Esophagus muscularis mucosa (tissue), 4 donors: ENCODE measurements at regions not wholly inside any gene's neighbourhood (a gene's known extent, or its start where the extent isn't known, plus 50 kb on each side); places are given as distances from the start of the nearest gene placed in this dataset.

Source experiments
- DNase-seq: peaks from one replicate; pipeline ENCODE4 v3.0.0-alpha.2; 2017; ENCODE audit errors: extremely low spot score
- H3K27ac ChIP-seq, 4 donors: fragments of 200-600 bp; sonication (generic); replicated peaks in 1 of 4; 1 replicate in 3 of 4; 2 replicates in 1 of 4; pipeline ENCODE4 v1.5.1; 2016 to 2019; ENCODE audit warnings: mild to moderate bottlenecking in 1 of 4
- H3K27me3 ChIP-seq, 4 donors: fragments of 200-600 bp; sonication (generic); one replicate each; pipeline versions ENCODE4 v1.5.1 to v1.6.0; 2016 to 2019
- H3K36me3 ChIP-seq, 4 donors: fragments of 200-600 bp; sonication (generic); one replicate each; pipeline ENCODE4 v1.5.1; 2016 to 2019
- H3K4me1 ChIP-seq, 4 donors: fragments of 200-600 bp; sonication (generic); one replicate each; pipeline ENCODE4 v1.5.1; 2016 to 2019
- H3K4me3 ChIP-seq, 4 donors: fragments of 200-600 bp; sonication (generic); 1 replicate in 2 of 4; 2 replicates in 2 of 4; pipeline ENCODE4 v1.5.1; 2016 to 2019; ENCODE audit warnings: mild to moderate bottlenecking in 4 of 4, moderate library complexity in 1 of 4
- H3K9me3 ChIP-seq, 4 donors: fragments of 200-600 bp; sonication (generic); 1 replicate in 3 of 4; 2 replicates in 1 of 4; pipeline ENCODE4 v1.5.1; 2016 to 2019
- CTCF ChIP-seq, 3 experiments: fragments of 200-600 bp in 2 of 3; fragments of 450-650 bp in 1 of 3; sonication (generic) in 2 of 3; IDR thresholded peaks; one replicate each; pipeline ENCODE4 v1.5.1; 2017 to 2019; ENCODE audit warnings: antibody characterized with exemption in 3 of 3, mild to moderate bottlenecking in 2 of 3, moderate library complexity in 1 of 3
- EP300 ChIP-seq: sonication (generic); formaldehyde crosslinking; IDR thresholded peaks from one replicate; pipeline ENCODE4 v1.6.1; 2017; ENCODE audit warnings: antibody characterized with exemption
- POLR2A ChIP-seq: fragments of 450-650 bp; IDR thresholded peaks from one replicate; pipeline ENCODE4 v1.6.1; 2017; ENCODE audit warnings: antibody characterized with exemption, moderate library complexity, mild to moderate bottlenecking, low read depth
- POLR2AphosphoS5 ChIP-seq, 2 donors: sonication (generic); formaldehyde crosslinking; IDR thresholded peaks; one replicate each; pipeline ENCODE4 v1.6.1; 2017; ENCODE audit warnings: antibody characterized with exemption in 2 of 2
- WGBS: methylation state at CpG from one replicate; pipeline ENCODE4 v1.1.5; 2018; 5-methylcytosine and 5-hydroxymethylcytosine counted together
- intact Hi-C: fragments of 100-400 bp; cut with DNase I; formaldehyde crosslinking; loops from one replicate; pipeline ENCODE4 v1.15.1; 2023

GRCh38 chr13:21850013-21851006 is 179.4 kb downstream of the FGF9 start:
- no peak for TF ChIP-seq POLR2A
- TF ChIP-seq CTCF (IDR thresholded peaks at IDR 0.05): no peak
- TF ChIP-seq EP300: no peak
- TF ChIP-seq POLR2AphosphoS5 (IDR thresholded peaks at IDR 0.05): no peak
- Histone ChIP-seq H3K9me3 (no peaks in the 10 kb centered on the region), H3K36me3 (no peaks in the 10 kb centered on the region), H3K27me3 (no peaks in the 10 kb centered on the region), H3K4me3 (no peak overlapping the region), H3K4me1 (no peaks in the 10 kb centered on the region), H3K27ac (no peak overlapping the region)
- DNase-seq: no peak
- intact Hi-C loops: no loop called here
- WGBS: 78% methylated on average over 11 of the region's 11 CpGs

GRCh38 chr13:21852043-21852442 is 181.2 kb downstream of the FGF9 start:
- H3K36me3 ChIP-seq: no peaks in the 10 kb centered on the region
- no peaks in the 10 kb centered on the region for H3K4me1 ChIP-seq
- H3K9me3 ChIP-seq: no peaks in the 10 kb centered on the region
- H3K4me3 ChIP-seq: no peak overlapping the region
- TF ChIP-seq POLR2A (no peak), EP300 (no peak), CTCF (IDR thresholded peaks at IDR 0.05) (no peak)
- intact Hi-C loops: no loop called here
- no peaks in the 10 kb centered on the region for H3K27me3 ChIP-seq
- DNase-seq: no peak
- no peak overlapping the region for H3K27ac ChIP-seq
- 83% methylated on average over 1 of the region's 1 CpG for WGBS

- WGBS: 100% methylated on average over 1 of the region's 1 CpG
- Histone ChIP-seq H3K4me1 (no peaks in the 10 kb centered on the region), H3K27me3 (no peaks in the 10 kb centered on the region), H3K36me3 (no peaks in the 10 kb centered on the region), H3K27ac (no peak overlapping the region), H3K4me3 (no peak overlapping the region), H3K9me3 (no peaks in the 10 kb centered on the region)
- DNase-seq: no peak
- intact Hi-C loops: no loop called here
- TF ChIP-seq POLR2AphosphoS5 (IDR thresholded peaks at IDR 0.05) (no peak), CTCF (IDR thresholded peaks at IDR 0.05) (no peak), EP300 (no peak)
Observed at GRCh38 chr13:21853779-21854178, 182.9 kb downstream of the FGF9 start.

GRCh38 chr13:21868823-21869222 is 197.9 kb downstream of the FGF9 start:
- H3K4me1 ChIP-seq: peaks cover 0 to 6% (median under 1%) of the 10 kb centered on the region in 4 donors
- H3K9me3 ChIP-seq: peaks cover 0 to 2% (median 0%) of the 10 kb centered on the region in 4 donors
- H3K4me3 ChIP-seq: no peak overlapping the region
- no peak overlapping the region for H3K27ac ChIP-seq
- intact Hi-C loops: no loop called here
- H3K27me3 ChIP-seq: no peaks in the 10 kb centered on the region
- peak; percentile 7 for DNase-seq
- no peak for TF ChIP-seq POLR2AphosphoS5 (IDR thresholded peaks at IDR 0.05)
- no peak for TF ChIP-seq EP300
- TF ChIP-seq CTCF (IDR thresholded peaks at IDR 0.05): no peak
- no peak for TF ChIP-seq POLR2A
- no peaks in the 10 kb centered on the region for H3K36me3 ChIP-seq
